ENCODE measurements at regions not wholly inside any gene's neighbourhood (a gene's known extent, or its start where the extent isn't known, plus 50 kb on each side); places are given as distances from the start of the nearest gene placed in this dataset.

GRCh38 chr5:144598451-144599068 is 427.9 kb downstream of the KCTD16 start:
- TF ChIP-seq POLR2A (IDR thresholded peaks at IDR 0.05) (no peak), CTCF (IDR thresholded peaks at IDR 0.05) (no peak)
